Esophagus muscularis mucosa (tissue), 3 donors: ENCODE measurements at regions not wholly inside any gene's neighbourhood (a gene's known extent, or its start where the extent isn't known, plus 50 kb on each side); places are given as distances from the start of the nearest gene placed in this dataset.

Experiments used
- POLR2AphosphoS5 ChIP-seq, 2 donors: sonication (generic); formaldehyde crosslinking; IDR thresholded peaks; one replicate each; pipeline ENCODE4 v1.6.1; 2017; ENCODE audit warnings: antibody characterized with exemption in 2 of 2
- TF ChIP-seq, protein P1 (sequence below), 3 experiments: fragments of 200-600 bp in 2 of 3; fragments of 450-650 bp in 1 of 3; sonication (generic) in 2 of 3; IDR thresholded peaks; one replicate each; pipeline ENCODE4 v1.5.1; 2017 to 2019; ENCODE audit warnings: antibody characterized with exemption in 3 of 3, mild to moderate bottlenecking in 2 of 3, moderate library complexity in 1 of 3

DNA sequence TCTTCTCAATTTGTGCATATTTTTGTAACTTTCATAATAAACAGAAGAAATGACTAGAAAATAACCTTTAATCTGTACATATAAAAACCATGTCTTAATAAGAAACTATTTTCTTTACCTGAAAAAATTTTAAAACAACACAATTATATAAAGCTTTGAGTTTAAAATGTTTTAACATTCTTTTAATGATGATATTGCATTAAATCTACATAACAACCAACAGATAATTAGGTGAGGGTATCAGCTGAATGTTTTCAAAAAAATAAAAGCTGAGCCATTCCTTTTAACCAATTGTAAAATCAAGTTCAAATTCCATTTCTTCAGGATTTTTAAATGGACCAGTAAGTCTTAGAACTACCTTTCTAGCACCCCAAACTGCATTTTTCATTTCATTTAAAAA is 1185.0 kb upstream of the CITED2 start:
- TF ChIP-seq, protein P1, sequence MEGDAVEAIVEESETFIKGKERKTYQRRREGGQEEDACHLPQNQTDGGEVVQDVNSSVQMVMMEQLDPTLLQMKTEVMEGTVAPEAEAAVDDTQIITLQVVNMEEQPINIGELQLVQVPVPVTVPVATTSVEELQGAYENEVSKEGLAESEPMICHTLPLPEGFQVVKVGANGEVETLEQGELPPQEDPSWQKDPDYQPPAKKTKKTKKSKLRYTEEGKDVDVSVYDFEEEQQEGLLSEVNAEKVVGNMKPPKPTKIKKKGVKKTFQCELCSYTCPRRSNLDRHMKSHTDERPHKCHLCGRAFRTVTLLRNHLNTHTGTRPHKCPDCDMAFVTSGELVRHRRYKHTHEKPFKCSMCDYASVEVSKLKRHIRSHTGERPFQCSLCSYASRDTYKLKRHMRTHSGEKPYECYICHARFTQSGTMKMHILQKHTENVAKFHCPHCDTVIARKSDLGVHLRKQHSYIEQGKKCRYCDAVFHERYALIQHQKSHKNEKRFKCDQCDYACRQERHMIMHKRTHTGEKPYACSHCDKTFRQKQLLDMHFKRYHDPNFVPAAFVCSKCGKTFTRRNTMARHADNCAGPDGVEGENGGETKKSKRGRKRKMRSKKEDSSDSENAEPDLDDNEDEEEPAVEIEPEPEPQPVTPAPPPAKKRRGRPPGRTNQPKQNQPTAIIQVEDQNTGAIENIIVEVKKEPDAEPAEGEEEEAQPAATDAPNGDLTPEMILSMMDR (IDR thresholded peaks at IDR 0.05): no peak
- no peak for TF ChIP-seq POLR2AphosphoS5 (IDR thresholded peaks at IDR 0.05)
